ENCODE measurements at regions not wholly inside any gene's neighbourhood (a gene's known extent, or its start where the extent isn't known, plus 50 kb on each side); places are given as distances from the start of the nearest gene placed in this dataset.
"Not testable (repeated sequence)": the region's sequence is repeated elsewhere in the genome, so short reads cannot be mapped to it uniquely, and the experiment has no call there.

DNA sequence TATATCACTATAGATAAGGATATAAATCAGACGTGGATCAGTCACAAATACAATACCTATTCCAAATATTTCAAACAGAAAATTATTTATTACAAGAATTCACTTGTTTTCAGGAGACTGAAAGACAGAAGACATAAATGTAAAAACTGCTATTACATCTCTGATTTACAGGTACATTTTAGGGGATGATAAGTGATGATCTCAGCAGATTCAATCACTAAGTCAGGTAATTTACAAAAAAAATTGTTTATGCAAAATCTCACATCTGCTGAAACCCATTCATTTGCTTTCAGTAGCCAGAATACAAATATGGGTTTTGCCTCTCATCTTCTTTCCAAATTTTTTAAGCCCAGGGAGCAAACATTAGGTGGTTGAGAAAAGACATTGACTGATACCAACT lies 1648.4 kb upstream of the RAG2 start:
- DNase-seq = no peak

DNA sequence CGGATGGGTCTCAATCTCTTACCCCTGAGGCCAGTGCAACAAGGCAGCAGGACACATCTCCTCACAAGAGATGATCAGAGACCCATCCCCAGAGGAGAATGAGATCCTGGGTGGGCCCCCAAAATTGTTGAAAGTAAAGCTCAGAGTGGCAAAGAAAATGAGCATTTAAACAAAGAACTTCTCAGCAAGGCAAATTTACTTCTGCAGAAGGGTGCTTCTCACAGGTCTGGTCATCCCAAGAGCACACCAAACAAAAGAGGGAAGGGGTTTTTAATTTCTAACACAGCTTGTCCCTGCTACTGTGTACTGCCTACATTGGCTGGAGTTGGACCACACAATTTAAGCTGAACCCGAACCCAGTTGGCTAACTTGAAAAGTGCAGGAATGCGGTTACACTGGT lies 1628.6 kb upstream of the RAG2 start:
- DNase-seq = no peak

DNA sequence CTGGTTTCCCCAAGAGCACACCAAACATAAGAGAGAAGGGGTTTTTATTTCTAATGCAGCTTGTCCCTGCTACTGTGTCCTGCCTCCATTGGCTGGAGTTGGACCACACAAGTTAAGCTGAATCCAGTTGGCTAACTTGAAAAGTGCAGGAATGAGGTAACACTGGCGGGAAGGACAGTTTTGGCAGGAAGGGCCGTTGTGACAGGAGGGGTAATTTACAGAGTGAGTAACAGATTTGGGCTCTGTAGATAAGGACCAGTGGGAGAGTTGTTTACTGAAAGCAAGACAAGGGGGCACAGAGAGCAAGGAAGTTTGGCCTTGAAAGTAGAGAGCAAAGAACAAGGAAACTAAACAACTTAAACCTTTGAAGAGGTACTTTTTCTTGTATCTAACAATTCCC lies 1623.3 kb upstream of the RAG2 start:
- no peak for DNase-seq

DNA sequence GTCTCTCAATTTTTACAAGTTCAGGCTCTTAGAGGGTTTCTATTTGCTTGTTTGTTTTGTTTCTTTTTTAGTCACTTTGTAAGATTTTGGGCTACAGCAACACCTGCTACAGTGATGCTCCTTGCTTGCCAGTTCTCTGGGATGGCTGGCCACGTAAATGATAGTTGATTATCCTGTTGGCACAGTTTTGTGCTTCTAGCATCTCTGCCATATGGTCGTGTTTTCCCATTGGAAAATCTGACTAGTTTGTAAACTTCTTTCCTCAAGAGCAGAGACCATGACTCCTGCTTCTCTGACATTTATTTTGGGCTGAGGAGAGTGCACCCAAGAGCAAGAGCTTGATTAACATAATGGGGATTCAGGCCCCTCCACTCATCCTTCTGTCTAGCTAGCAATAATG lies 1621.6 kb upstream of the RAG2 start:
- no peak for DNase-seq

DNA sequence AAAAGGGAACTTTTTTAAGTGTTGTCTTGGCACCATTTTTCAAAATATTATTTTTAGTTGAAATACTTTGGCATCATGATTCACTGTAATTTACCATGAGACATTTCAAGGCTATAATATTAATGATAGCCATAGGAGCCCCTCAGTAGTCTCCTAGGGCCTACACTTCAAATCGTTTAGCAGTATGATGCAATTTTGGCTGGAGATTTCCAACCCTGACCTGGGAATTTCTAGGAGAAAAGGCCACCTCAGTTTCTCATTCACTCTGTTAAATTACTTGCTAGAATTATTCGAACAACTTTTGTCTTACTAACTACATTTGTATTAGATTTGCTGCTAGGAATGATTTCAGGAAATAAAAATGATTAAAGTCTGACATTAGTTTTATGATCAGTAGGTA lies 1610.9 kb upstream of the RAG2 start:
- no peak for DNase-seq

DNA sequence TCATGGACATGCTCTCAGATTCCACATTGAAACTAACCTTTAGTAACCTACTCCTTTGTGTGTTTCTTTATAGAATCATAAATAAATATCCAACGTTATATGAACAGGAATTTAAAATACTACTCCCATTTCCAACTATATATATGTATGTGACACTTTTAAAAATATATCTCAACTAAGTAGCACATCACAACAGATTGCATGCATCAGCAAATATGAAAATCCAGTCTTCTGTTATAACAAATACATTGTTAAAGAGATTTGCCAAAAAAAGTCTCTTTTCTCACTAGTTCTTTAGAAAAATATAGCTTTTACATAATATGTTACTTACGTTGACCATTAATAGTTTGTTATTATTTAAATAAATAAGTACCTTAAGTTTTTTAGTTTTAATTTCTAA lies 1608.6 kb upstream of the RAG2 start:
- no peak for DNase-seq

DNA sequence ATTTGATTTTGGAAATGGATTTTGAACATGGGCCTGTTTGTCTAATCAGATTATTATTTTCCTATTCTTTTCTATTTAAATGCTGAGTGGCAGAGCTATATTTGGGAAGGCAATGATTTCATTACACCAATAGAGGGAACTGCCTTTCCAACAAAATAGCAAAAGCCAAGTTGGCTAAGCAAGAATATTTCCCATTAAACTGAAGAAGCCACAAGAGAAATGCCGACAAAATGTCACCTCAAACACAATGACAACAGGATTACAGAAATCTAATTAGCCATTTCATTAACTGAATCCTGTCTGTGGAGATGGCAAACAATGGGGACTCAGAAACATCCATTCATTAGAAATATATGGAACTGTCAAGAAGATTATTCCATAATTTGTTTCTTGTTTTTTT lies 1593.1 kb upstream of the RAG2 start:
- DNase-seq = no peak

DNA sequence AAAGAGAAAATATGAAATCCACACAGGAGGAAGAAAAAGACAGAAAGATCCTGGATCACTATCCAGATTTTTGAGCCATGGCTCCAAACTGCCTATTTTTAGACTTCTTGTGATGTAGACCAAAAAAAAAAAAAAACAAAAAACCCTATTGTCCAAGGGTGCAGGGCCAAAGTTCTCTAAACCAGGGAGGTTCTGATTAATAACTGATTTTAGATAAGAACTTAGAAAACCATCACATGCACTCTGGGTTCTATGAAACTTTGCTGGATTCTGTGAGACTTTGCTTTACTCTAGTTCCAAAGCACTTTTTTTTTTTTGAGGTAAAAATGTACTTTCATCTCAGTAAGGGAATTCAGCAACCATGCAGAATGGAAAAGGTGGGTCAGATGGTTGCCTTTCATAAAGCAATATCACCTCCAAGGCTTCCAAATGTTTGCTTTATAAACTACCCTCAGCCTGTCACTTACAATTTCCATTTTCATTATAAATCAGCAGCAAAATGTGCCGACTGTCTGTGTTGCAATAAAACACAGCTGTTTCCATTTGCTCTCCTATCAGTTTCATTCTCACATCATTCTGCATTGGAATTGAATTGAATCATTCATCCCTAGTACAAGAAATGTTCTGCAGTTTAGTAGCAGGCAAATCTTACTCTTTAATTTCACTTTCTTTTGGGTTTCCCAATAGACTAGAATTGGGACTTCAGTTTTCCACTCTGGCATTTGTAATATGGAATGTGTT lies 1584.3 kb upstream of the RAG2 start:
- DNase-seq = no peak

DNA sequence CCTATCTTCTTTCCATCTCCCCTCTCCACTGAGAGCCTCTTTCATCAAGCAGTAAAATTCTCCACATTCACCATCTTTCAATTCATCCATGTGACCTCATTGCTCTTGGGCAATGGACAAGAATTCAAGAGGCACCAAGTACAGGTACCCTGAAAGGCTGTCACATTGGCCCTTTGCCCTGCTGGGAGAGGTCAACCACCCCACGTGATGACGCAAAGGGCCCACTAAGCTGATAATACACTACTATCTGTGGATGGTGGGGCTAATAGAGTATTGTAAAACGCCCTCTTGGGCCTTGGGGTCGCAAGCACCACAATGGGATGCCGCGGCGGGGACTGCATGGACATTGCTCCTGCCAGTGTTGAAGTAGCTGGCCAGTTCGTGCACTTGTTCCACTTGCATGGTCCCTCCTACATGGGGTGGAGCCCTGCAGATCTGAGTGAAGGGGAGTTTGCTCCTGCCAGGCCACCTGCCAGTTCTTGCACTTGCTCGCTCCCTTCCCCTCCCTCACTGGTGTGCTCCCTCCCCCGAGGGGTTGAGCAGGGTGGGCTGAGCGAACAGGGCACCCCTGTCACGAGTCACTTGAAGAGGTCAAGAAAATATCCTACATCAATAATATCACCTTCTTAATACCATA lies 1578.8 kb upstream of the RAG2 start:
- DNase-seq = no peak

DNA sequence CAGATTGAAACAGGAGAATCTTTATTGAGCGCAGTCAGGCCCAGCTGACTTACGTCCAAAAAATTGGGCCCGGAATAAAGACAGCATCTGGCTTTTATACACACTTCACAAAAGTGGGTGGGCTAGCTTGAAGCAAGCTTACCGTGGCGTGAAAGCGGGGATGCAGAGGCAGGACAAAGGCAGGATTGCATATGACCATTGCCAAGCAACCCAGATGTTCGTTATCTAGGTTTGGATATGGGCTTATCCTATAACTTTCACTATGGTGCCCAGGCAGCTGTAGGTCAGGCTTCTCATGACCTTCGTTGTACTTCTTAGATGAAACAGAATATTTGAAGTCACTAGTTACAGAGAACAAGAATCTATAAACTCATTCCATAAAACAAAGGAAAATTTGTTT lies 1575.6 kb upstream of the RAG2 start:
- DNase-seq = no peak

DNA sequence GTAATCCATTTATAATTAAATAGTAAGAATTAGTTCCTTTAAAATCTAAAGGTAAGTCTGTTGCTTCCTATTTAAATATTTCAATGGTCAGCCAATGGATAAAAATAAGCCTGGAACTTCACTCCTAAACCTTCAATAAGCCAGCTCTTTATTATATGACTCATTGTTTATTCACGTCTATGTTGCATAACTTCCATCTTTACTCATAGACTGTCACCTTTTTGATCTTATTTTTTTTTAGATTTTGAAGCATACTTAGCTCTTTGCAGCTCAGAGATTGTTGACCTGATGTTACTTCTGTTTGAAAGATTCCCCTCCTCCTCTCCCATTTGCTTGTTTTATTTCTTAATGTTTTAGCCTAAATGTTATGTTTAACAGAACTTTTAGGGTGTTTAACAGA lies 1571.2 kb upstream of the RAG2 start:
- DNase-seq = no peak

DNA sequence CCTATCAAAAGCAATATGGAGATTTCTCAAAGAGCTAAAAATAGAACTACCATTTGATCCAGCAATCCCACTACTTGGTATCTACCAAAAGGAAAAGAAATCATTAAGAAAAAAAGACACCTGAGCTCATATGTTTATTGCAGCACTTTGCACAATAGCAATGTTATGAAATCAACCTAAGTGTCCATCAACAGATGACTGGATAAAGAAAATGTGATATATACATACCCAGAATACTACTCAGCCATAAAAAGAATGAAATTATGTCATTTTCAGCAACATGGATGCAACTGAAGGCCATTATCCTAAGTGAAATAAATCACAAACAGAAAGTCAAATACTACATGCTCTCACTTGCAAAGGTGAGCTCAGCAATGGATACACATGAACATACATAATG lies 1565.5 kb upstream of the RAG2 start:
- no peak for DNase-seq

DNA sequence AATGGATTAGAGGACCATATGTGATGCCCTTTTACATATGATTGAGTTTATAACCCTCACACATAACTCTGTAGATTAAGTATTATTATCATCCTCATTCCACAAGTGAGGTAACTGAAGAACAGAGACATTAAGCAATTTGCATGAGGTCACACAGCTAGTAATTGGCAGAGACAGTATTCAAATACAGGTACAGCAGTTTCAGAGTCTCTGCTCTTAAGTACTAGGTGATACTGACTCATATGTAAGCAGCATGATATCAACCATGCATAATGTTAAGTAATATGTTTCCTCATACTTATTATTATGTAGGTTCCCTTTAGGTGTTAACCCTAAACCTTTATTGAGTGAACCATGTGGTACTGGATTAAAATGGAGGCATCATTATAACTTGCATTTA lies 1562.4 kb upstream of the RAG2 start:
- DNase-seq = no peak

DNA sequence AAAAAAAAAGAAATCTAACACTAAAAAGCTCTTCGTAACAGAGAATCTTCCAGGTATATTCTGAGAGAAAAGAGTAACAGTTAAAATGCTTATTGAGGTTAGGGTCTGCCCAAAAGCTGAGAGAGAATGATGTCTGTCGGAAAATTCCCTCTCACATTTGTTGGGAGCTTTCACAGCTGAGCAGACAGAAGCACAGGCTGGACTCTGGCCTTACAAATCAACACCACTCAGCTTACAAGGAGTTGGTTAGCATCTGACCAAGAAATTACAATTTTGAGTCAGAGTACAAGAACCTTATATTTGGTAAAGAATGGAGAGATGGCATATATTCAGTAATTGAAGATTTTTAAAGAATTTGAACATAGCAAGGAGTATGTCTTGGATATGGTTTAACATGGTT lies 1561.0 kb upstream of the RAG2 start:
- no peak for DNase-seq

DNA sequence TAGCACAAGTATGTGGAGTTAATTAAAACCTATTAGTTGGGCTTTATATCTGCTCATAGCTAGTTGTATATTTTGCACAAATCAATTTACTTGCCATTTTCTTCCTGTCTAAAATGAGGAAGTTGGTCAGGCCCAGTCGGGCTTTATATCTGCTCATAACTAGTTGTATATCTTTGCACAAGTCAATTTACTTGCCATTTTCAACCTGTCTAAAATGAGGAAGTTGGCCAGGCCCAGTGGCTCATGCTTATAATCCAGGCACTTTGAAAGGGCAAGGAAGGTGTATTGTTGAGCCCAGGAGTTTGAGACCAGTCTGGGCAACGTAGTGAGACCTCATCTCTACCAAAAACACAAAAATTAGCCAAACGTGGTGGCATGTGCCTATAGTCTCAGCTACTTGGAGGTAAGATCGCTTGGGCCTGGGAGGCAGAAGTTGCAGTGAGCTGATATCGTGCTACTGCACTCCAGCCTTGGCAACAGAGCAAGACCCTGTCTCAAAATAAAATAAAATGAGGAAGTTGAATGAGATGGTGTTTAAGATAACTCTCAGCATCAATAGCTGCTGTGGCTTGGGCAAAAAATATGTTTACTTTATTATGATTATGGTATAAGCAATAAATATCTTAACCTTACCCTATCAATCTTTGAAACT lies 1558.6 kb upstream of the RAG2 start:
- DNase-seq = no peak

DNA sequence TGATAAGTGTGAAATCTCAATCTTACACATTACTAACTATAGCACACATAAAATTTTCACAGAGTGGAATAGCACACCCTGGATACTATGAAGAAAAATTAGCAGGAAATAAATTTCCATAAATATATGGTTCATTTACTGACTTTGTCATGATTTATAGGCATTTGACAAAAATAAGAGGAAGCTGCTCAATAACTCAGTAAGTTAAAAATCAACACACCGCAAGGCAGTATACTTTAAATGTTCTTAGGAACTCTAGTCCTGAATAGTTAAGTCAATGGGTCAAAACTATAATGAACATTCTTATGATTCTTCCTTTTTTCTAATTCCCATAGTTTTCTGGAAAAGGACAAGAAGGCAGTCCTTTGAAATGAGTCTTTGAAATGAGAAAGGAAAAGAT lies 1557.8 kb upstream of the RAG2 start:
- DNase-seq = no peak

DNA sequence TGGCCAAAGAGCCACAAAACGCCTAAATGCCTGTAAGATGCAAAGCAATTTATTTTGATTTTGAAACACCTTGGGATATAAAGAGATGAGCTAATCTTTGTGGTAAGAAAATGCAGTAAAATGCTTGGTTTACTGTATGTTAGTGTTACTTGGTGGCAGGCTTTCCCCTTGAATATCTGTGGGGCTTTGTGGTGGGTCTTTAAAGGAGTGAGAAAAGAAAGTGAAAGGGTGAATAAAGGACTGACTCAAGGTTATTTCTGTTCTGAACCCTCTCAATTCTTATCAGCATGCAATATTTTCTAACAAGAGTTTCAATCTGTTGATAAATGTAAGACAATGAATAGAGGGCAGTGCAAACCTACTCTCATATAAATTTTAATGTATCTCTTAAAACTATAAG lies 1555.9 kb upstream of the RAG2 start:
- DNase-seq = no peak

DNA sequence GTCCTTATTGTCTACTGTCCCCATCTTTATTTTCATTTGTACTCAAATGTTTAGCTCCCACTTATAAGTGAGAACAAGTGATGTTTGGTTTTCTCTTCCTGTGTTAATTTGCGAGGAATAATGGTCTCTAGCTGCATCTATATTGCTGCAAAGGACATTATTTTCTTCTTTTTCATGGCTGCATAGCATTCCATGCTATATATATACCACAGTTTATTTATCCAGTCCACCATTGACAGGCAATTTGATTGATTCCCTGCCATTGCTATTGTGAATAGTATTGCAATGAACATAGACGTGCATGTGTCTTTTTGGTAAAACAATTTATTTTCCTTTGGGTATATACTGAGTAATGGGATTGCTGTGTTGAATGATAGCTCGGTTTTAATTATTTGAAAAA lies 1545.8 kb upstream of the RAG2 start:
- no peak for DNase-seq

DNA sequence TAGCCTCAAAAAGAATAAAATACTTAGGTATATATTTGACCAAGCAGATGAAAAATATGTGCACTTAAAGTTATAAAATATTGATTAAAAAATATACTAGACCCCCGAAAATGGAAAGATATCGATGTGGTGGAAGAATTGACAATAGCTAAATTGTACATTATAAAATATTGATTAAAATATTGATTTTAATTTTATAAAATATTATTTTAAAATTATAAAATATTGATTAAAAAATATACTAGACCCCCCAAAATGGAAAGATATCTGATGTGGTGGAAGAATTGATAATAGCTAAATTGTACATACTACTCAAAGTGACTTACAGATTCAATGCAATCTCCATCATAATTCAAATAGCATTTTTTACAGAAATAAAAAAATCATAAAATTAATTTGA lies 1540.9 kb upstream of the RAG2 start:
- DNase-seq = no peak

DNA sequence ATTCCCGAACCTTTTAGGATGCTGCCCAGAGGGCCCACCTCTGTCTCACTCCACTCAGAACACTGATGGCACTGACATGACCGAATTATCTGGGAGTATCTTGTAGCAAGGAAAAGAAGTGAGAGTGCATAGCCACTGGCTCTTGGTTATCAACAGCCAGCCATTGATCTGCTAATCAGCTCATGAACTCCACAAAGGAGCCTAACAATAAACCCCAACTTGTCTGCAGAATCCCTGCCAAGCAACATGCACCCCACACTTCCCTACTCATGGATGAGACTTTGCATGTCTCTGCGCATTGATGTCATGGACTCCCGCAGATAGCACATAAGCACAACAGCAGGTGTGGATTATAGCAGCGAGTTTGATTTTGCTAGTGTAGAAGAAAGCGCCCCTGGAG lies 1538.9 kb upstream of the RAG2 start:
- DNase-seq = no peak

DNA sequence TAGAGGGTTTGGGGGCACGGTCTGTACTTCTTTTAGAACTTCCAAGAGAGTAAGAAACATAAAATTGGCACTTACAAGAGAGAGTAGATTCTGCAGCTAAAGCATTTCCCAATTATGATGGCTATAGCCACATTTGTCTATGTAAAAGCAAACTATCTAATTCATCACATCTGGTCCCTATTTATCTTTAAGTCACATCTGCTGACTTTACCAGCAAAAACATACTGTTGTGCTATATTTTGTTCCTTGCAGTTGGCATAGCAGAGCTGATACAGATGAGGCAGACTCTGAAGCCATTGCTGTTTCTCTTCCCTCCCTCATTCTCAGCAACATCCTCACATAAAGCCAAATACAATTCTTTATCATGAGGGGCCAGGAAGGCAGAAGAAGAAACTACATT lies 1533.5 kb upstream of the RAG2 start:
- no peak for DNase-seq

DNA sequence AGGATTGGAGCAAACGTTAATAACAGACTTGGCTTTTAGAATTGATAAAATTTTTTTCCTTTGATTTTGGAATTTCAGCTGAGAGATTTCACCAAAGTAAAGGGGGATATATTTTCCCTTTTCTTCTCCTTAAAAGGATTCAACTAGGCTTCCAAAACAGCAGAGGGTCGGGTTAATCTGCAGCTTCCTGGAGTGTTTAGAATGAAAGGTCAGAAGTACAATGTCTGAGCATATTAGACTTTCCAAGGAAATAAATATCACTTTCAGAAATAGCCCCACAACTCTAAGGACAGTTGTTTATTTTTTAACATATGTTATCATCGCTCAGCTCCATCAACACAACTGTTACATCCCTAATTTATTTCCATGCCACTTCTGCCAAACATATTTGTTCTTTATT lies 1532.9 kb upstream of the RAG2 start:
- no peak for DNase-seq

DNA sequence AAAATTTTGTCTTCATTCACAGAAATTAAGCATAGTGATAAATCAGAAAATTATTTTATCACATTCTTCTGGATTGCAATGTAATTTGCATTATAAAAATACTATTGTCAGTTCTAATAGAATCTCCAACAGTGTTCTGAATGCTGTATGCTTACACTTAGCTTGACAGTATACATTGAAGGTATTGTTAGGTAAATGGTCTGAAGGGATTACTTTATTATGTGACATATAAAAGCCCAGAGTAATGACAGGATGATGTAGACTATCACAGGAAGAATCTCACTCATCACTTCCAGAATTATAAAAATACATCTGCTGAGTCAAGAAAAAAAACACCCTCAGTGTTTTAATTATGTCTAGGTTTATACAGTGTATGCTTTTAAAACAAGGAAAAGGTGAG lies 1532.5 kb upstream of the RAG2 start:
- no peak for DNase-seq

DNA sequence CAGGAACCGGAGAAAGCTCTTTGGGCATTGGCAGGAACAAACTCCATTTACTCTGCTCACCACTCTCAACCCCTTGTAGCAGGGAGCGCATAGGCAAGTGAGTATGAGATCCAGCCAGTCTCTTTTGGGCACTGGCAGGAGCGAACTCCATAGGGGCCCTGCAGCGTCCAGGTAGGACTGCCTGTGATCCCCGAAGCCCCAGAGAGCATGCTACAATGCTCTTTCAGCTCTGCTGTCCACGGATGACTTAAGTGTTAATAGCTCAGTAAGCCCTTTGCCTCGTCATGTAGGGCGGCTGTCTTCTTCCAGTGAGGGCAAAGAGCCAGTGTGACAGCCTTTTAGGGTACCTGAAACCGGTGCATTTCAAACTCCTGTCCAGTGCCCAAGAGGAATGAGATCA lies 1525.6 kb upstream of the RAG2 start:
- DNase-seq = no peak

DNA sequence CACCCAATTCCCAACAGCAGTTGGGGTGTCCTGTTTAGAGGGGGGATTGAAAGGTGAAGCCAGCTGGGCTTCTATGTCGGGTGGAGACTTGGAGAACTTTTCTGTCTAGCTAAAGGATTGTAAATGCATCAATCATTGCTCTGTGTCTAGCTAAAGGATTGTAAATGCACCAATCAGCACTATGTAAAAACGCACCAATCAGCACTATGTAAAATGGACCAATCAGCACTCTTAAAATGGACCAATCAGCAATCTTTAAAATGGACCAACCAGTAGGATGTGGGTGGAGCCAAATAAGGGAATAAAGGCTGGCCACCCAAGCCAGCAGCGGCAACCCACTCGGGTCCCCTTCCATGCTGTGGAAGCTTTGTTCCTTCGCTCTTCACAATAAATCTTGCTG lies 1518.6 kb upstream of the RAG2 start:
- DNase-seq = not testable (repeated sequence)

All from DMS79 (cell line).